WERI-Rb-1 (cell line): ENCODE measurements at regions not wholly inside any gene's neighbourhood (a gene's known extent, or its start where the extent isn't known, plus 50 kb on each side); places are given as distances from the start of the nearest gene placed in this dataset.

Experiments used
- DNase-seq: peaks from one replicate; pipeline ENCODE4 v3.0.0-alpha.2; 2020
- H3K27ac ChIP-seq: fragments of 250-450 bp; sonication (Bioruptor Pico); 2 replicates; pipeline ENCODE4 v1.5.1; 2020; ENCODE audit warnings: mild to moderate bottlenecking, moderate library complexity
- H3K27me3 ChIP-seq: fragments of 250-450 bp; sonication (Bioruptor Pico); 2 replicates; pipeline ENCODE4 v1.5.1; 2021; ENCODE audit warnings: mild to moderate bottlenecking, low read depth, moderate library complexity; ENCODE audit not compliant: insufficient read depth, severe bottlenecking
- H3K36me3 ChIP-seq: fragments of 250-450 bp; sonication (Bioruptor Pico); 2 replicates; pipeline ENCODE4 v1.5.1; 2020; ENCODE audit warnings: mild to moderate bottlenecking, moderate library complexity
- H3K4me3 ChIP-seq: 2 replicates; pipeline ENCODE4 v1.5.1; 2011; ENCODE audit warnings: low read depth, mild to moderate bottlenecking, control low read depth, low read length
- H3K9me3 ChIP-seq: fragments of 250-450 bp; sonication (Bioruptor Pico); 2 replicates; pipeline ENCODE4 v1.5.1; 2021; ENCODE audit warnings: mild to moderate bottlenecking, moderate library complexity; ENCODE audit not compliant: severe bottlenecking
- TF ChIP-seq, protein P1 (sequence below): IDR thresholded peaks from 2 replicates; pipeline ENCODE4 v1.5.1; 2011; ENCODE audit warnings: low read depth, mild to moderate bottlenecking, control low read depth, inconsistent platforms, low read length

- DNase-seq = no peak
- peaks cover 6% of the 10 kb centered on the region for H3K27me3 ChIP-seq
- H3K4me3 ChIP-seq = no peak overlapping the region
- no peaks in the 10 kb centered on the region for H3K36me3 ChIP-seq
- H3K9me3 ChIP-seq = no peaks in the 10 kb centered on the region
- TF ChIP-seq, protein P1, sequence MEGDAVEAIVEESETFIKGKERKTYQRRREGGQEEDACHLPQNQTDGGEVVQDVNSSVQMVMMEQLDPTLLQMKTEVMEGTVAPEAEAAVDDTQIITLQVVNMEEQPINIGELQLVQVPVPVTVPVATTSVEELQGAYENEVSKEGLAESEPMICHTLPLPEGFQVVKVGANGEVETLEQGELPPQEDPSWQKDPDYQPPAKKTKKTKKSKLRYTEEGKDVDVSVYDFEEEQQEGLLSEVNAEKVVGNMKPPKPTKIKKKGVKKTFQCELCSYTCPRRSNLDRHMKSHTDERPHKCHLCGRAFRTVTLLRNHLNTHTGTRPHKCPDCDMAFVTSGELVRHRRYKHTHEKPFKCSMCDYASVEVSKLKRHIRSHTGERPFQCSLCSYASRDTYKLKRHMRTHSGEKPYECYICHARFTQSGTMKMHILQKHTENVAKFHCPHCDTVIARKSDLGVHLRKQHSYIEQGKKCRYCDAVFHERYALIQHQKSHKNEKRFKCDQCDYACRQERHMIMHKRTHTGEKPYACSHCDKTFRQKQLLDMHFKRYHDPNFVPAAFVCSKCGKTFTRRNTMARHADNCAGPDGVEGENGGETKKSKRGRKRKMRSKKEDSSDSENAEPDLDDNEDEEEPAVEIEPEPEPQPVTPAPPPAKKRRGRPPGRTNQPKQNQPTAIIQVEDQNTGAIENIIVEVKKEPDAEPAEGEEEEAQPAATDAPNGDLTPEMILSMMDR = no peak
- no peak overlapping the region for H3K27ac ChIP-seq
These were observed 212.8 kb upstream of the TPRG1 start for GRCh38 chr3:188959013-188959412.

DNA sequence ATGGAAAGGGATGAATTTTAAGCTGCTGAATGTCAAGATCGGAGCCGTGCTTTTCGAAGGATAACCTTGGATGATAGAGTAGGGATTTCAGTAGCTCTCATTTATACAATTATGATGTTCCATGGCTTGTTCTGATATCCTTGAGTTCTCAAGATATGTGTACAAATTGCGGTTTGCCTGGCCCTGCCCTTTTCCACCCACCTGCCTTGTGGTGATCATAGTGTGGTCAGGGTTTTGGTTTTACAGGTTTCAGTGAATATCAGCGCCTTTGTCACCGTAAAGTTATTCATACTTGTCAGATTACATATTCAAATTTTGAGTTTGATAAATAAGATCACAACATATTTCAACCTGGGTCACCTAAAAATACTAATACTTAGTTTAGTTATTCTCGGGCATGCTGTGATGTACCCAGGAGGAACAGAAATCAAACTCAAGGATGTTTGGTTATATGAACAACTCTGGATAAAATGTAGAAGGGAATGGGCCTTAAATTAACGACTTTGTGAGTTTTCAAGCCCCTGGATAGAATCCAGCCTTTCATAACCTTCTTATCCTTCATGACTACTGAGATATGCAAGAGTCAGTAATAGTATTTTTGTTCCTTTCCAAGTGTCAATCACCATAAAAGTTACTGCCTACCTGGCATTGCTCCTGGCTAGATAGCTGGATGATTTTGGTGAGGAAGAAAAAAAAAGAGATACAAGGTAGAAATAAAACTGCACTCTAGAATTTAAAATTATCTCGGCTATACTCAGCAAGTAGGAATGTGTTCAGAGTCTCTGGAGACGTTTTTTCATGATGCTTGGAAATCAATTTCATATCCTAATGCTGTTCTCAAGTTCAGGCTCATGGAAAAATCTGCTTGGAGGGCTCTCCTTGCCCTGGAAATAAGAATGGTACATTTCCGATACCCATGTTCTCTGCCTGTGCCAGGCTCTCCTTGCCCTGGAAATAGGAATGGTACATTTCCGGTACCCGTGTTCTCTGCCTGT is 209.2 kb upstream of the TPRG1 start:
- H3K27ac ChIP-seq = no peak overlapping the region
- H3K9me3 ChIP-seq = no peaks in the 10 kb centered on the region
- H3K4me3 ChIP-seq = no peak overlapping the region
- TF ChIP-seq, protein P1 = no peak
- no peak for DNase-seq
- H3K36me3 ChIP-seq = no peaks in the 10 kb centered on the region
- peaks cover 3% of the 10 kb centered on the region for H3K27me3 ChIP-seq

DNA sequence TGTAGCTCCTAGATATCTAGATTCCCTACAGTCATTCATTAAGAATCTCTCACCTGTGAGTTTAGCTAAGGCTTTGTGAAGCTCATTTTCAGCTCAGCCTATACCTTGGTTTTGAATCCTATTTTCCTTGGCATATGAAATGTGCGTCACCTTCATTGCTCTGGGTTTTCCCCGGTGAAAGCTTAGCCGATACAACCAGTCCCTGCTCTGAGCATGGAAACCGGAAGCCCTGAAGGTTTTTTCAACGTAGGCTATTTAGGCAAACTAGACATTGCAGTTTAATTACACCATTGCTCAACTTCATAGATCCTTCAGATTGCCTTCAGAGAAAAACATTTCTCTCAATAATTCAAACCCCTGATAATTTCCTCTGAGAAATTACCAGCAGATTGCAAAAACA is 206.8 kb upstream of the TPRG1 start:
- H3K27me3 ChIP-seq = peaks cover 3% of the 10 kb centered on the region
- no peaks in the 10 kb centered on the region for H3K9me3 ChIP-seq
- H3K36me3 ChIP-seq = no peaks in the 10 kb centered on the region
- no peak overlapping the region for H3K27ac ChIP-seq
- TF ChIP-seq, protein P1 = no peak
- DNase-seq = no peak
- no peak overlapping the region for H3K4me3 ChIP-seq

GRCh38 chr3:188972310-188972709 is 199.5 kb upstream of the TPRG1 start:
- TF ChIP-seq, protein P1 = no peak
- Histone ChIP-seq H3K27ac (no peak overlapping the region), H3K36me3 (no peaks in the 10 kb centered on the region), H3K27me3 (no peaks in the 10 kb centered on the region), H3K9me3 (no peaks in the 10 kb centered on the region), H3K4me3 (no peak overlapping the region)
- no peak for DNase-seq

- TF ChIP-seq, protein P1 = no peak
- no peaks in the 10 kb centered on the region for H3K36me3 ChIP-seq
- DNase-seq = no peak
- H3K4me3 ChIP-seq = no peak overlapping the region
- no peak overlapping the region for H3K27ac ChIP-seq
- peaks cover 3% of the 10 kb centered on the region for H3K27me3 ChIP-seq
- no peaks in the 10 kb centered on the region for H3K9me3 ChIP-seq
These were observed 196.7 kb upstream of the TPRG1 start for GRCh38 chr3:188974856-188975599.
